Sigmoid colon (tissue), 6 donors: ENCODE measurements at regions not wholly inside any gene's neighbourhood (a gene's known extent, or its start where the extent isn't known, plus 50 kb on each side); places are given as distances from the start of the nearest gene placed in this dataset.

Experiments
- DNase-seq: peaks from one replicate; pipeline ENCODE4 v3.0.0-alpha.2; 2019
- H3K27ac ChIP-seq, 4 donors: fragments of 200-600 bp; sonication (generic); one replicate each; pipeline ENCODE4 v1.5.1; 2016 to 2019; ENCODE audit warnings: mild to moderate bottlenecking in 1 of 4
- H3K27me3 ChIP-seq, 3 donors: fragments of 200-600 bp; sonication (generic); one replicate each; pipeline ENCODE4 v1.5.1; 2019; ENCODE audit warnings: mild to moderate bottlenecking in 1 of 3
- H3K36me3 ChIP-seq, 4 donors: fragments of 200-600 bp; sonication (generic); one replicate each; pipeline ENCODE4 v1.5.1; 2016 to 2019
- H3K4me1 ChIP-seq, 4 donors: fragments of 200-600 bp; sonication (generic); one replicate each; pipeline ENCODE4 v1.5.1; 2017 to 2019
- H3K4me3 ChIP-seq, 4 donors: fragments of 200-600 bp; sonication (generic); one replicate each; pipeline ENCODE4 v1.5.1; 2017 to 2019; ENCODE audit warnings: mild to moderate bottlenecking in 2 of 4, moderate library complexity in 1 of 4
- H3K9me3 ChIP-seq, 4 donors: fragments of 200-600 bp in 3 of 4; sonication (generic) in 3 of 4; one replicate each; pipeline versions ENCODE4 v1.5.1 to v1.6.1; 2013 to 2019
- CTCF ChIP-seq, 4 experiments: fragments of 450-650 bp in 3 of 4; fragments of 200-600 bp in 1 of 4; IDR thresholded peaks; one replicate each; pipeline ENCODE4 v1.5.1; 2016 to 2019; ENCODE audit warnings: antibody characterized with exemption in 4 of 4, mild to moderate bottlenecking in 3 of 4, moderate library complexity in 2 of 4
- EP300 ChIP-seq, 4 donors: sonication (generic); formaldehyde crosslinking; IDR thresholded peaks; one replicate each; pipeline ENCODE4 v1.6.1; 2017; ENCODE audit warnings: antibody characterized with exemption in 4 of 4
- POLR2A ChIP-seq, 2 donors: fragments of 450-650 bp; IDR thresholded peaks; one replicate each; pipeline ENCODE4 v1.6.1; 2016; ENCODE audit warnings: antibody characterized with exemption in 2 of 2, mild to moderate bottlenecking in 2 of 2, moderate library complexity in 2 of 2
- POLR2AphosphoS5 ChIP-seq, 4 donors: sonication (generic); formaldehyde crosslinking; IDR thresholded peaks; one replicate each; pipeline ENCODE4 v1.6.1; 2017; ENCODE audit warnings: antibody characterized with exemption in 4 of 4
- WGBS, 2 donors: extraction: QIAGEN DNeasy Blood & Tissue Kit; methylation state at CpG; one replicate each; pipeline ENCODE4 v1.1.7; 2013; 5-methylcytosine and 5-hydroxymethylcytosine counted together
- intact Hi-C: fragments of 100-400 bp; cut with DNase I; formaldehyde crosslinking; loops from one replicate; pipeline ENCODE4 v1.15.1; 2023
- donor health status: healthy with polysubstance abuse.
- donor health status: healthy.

GRCh38 chr3:95434491-95434890 lies 1371.6 kb downstream of the NSUN3 start:
- H3K4me3 ChIP-seq = no peak overlapping the region
- H3K9me3 ChIP-seq = no peaks in the 10 kb centered on the region
- DNase-seq = no peak
- no peaks in the 10 kb centered on the region for H3K36me3 ChIP-seq
- intact Hi-C loops = no loop called here
- TF ChIP-seq POLR2A (IDR thresholded peaks at IDR 0.05) = no peak
- TF ChIP-seq EP300 (IDR thresholded peaks at IDR 0.05) = no peak
- no peak for TF ChIP-seq CTCF (IDR thresholded peaks at IDR 0.05)
- no peak for TF ChIP-seq POLR2AphosphoS5 (IDR thresholded peaks at IDR 0.05)
- H3K4me1 ChIP-seq = no peaks in the 10 kb centered on the region
- no peaks in the 10 kb centered on the region for H3K27me3 ChIP-seq
- H3K27ac ChIP-seq = no peak overlapping the region
- WGBS, 2 donors = 15 to 23% methylated on average over 1 of the region's 1 CpG

- Histone ChIP-seq H3K27me3 (no peaks in the 10 kb centered on the region), H3K27ac (no peak overlapping the region), H3K9me3 (no peaks in the 10 kb centered on the region), H3K4me1 (no peaks in the 10 kb centered on the region), H3K36me3 (no peaks in the 10 kb centered on the region), H3K4me3 (no peak overlapping the region)
- DNase-seq = no peak
- no peak for TF ChIP-seq POLR2AphosphoS5 (IDR thresholded peaks at IDR 0.05)
- TF ChIP-seq CTCF (IDR thresholded peaks at IDR 0.05) = no peak
- no peak for TF ChIP-seq EP300 (IDR thresholded peaks at IDR 0.05)
- no peak for TF ChIP-seq POLR2A (IDR thresholded peaks at IDR 0.05)
- intact Hi-C loops = no loop called here
Measured at GRCh38 chr3:95437409-95437808, 1374.5 kb downstream of the NSUN3 start.

- Histone ChIP-seq H3K4me1 (no peaks in the 10 kb centered on the region), H3K27me3 (no peaks in the 10 kb centered on the region), H3K4me3 (no peak overlapping the region), H3K27ac (no peak overlapping the region), H3K36me3 (no peaks in the 10 kb centered on the region), H3K9me3 (no peaks in the 10 kb centered on the region)
- no peak for DNase-seq
- TF ChIP-seq POLR2AphosphoS5 (IDR thresholded peaks at IDR 0.05) = no peak
- no peak for TF ChIP-seq CTCF (IDR thresholded peaks at IDR 0.05)
- no peak for TF ChIP-seq POLR2A (IDR thresholded peaks at IDR 0.05)
- TF ChIP-seq EP300 (IDR thresholded peaks at IDR 0.05) = no peak
- intact Hi-C loops = no loop called here
Measured at GRCh38 chr3:95438274-95438673, 1375.4 kb downstream of the NSUN3 start.

GRCh38 chr3:95442766-95443165 lies 1371.6 kb upstream of the EPHA6 start:
- DNase-seq = no peak
- Histone ChIP-seq H3K27me3 (no peaks in the 10 kb centered on the region), H3K9me3 (no peaks in the 10 kb centered on the region), H3K27ac (no peak overlapping the region), H3K4me1 (no peaks in the 10 kb centered on the region), H3K36me3 (no peaks in the 10 kb centered on the region), H3K4me3 (no peak overlapping the region)
- TF ChIP-seq EP300 (IDR thresholded peaks at IDR 0.05) = no peak
- no peak for TF ChIP-seq POLR2AphosphoS5 (IDR thresholded peaks at IDR 0.05)
- no peak for TF ChIP-seq CTCF (IDR thresholded peaks at IDR 0.05)
- no peak for TF ChIP-seq POLR2A (IDR thresholded peaks at IDR 0.05)
- intact Hi-C loops = no loop called here
- WGBS, 2 donors = 58 to 77% methylated on average over 2 of the region's 2 CpGs

GRCh38 chr3:95449841-95450240 lies 1364.6 kb upstream of the EPHA6 start:
- no peaks in the 10 kb centered on the region for H3K27me3 ChIP-seq

More at GRCh38 chr3:95449841-95450240, 1364.6 kb upstream of the EPHA6 start:
- no peak overlapping the region for H3K4me3 ChIP-seq
- 63 to 79% methylated on average over 1 of the region's 1 CpG for WGBS, 2 donors
- TF ChIP-seq CTCF (IDR thresholded peaks at IDR 0.05) (no peak), POLR2AphosphoS5 (IDR thresholded peaks at IDR 0.05) (no peak), EP300 (IDR thresholded peaks at IDR 0.05) (no peak), POLR2A (IDR thresholded peaks at IDR 0.05) (no peak)
- H3K27ac ChIP-seq = no peak overlapping the region
- no peaks in the 10 kb centered on the region for H3K4me1 ChIP-seq
- no peaks in the 10 kb centered on the region for H3K36me3 ChIP-seq
- no peaks in the 10 kb centered on the region for H3K9me3 ChIP-seq
- intact Hi-C loops = no loop called here
- no peak for DNase-seq
